IPS-15b (cell line): ENCODE measurements at regions not wholly inside any gene's neighbourhood (a gene's known extent, or its start where the extent isn't known, plus 50 kb on each side); places are given as distances from the start of the nearest gene placed in this dataset.
"Not testable (repeated sequence)": the region's sequence is repeated elsewhere in the genome, so short reads cannot be mapped to it uniquely, and the experiment has no call there.

Experiments used
- H3K27me3 ChIP-seq: one replicate; pipeline ENCODE4 v1.6.1; 2013; ENCODE audit warnings: low read length; ENCODE audit not compliant: control insufficient read depth, insufficient read depth
- H3K36me3 ChIP-seq: one replicate; pipeline ENCODE4 v1.6.1; 2013; ENCODE audit warnings: low read length; ENCODE audit not compliant: control insufficient read depth, insufficient read depth
- H3K4me1 ChIP-seq: one replicate; pipeline ENCODE4 v1.6.1; 2013; ENCODE audit warnings: mild to moderate bottlenecking, low read length; ENCODE audit not compliant: control insufficient read depth, insufficient read depth
- H3K4me3 ChIP-seq: one replicate; pipeline ENCODE4 v1.5.1; 2013; ENCODE audit warnings: low read depth, low read length
- H3K9ac ChIP-seq: one replicate; pipeline ENCODE4 v1.6.1; 2013; ENCODE audit warnings: low read depth, mild to moderate bottlenecking, low read length
- H3K9me3 ChIP-seq: one replicate; pipeline ENCODE4 v1.6.1; 2013; ENCODE audit warnings: mild to moderate bottlenecking, low read length; ENCODE audit not compliant: control insufficient read depth, insufficient read depth

DNA sequence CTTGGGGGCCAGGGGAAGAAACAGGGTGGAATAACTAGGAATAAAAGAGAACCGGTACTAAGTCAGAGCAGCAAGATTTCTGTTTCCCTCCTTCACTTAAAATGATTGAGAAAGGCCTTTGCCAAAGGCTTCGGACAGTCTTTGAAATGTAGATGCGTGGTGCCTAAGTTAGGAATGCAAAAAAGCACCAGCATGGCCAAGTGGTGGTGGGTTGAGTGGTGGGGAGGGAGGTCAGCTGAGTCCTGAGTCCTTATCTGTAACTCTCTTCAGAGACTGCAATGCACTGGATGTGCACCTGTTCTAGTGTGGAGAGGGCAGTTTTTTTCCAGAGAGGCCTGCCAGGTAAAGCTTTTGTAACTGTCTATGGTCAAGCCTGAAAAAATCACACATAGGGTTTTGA, 919.9 kb downstream of the FSCB start:
- H3K4me1 ChIP-seq: peaks cover 3% of the 10 kb centered on the region
- no peak overlapping the region for H3K4me3 ChIP-seq
- no peak overlapping the region for H3K9ac ChIP-seq
- no peaks in the 10 kb centered on the region for H3K27me3 ChIP-seq
- H3K9me3 ChIP-seq: no peaks in the 10 kb centered on the region
- H3K36me3 ChIP-seq: no peaks in the 10 kb centered on the region

DNA sequence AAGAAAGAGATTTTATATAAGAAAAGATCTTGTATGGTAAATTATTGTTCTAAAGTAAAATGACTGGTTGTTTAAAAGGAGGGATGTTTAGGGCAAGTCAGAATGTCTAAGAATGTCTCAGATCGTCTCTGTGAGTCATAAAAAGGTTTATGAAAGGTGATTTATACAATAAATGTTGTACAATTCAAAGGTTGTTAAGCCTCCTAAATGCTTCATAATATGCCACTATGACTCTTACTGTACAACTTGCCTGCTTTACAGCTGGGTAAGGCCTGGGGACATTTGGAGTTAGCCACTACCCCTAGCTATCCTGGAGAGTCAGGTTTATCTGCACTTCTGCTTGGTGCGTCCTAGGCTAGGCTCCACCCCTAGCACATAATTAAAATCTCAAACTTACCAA, 927.4 kb downstream of the FSCB start:
- no peaks in the 10 kb centered on the region for H3K4me1 ChIP-seq
- H3K4me3 ChIP-seq: no peak overlapping the region
- no peaks in the 10 kb centered on the region for H3K27me3 ChIP-seq
- H3K9ac ChIP-seq: no peak overlapping the region
- H3K9me3 ChIP-seq: no peaks in the 10 kb centered on the region
- no peaks in the 10 kb centered on the region for H3K36me3 ChIP-seq

DNA sequence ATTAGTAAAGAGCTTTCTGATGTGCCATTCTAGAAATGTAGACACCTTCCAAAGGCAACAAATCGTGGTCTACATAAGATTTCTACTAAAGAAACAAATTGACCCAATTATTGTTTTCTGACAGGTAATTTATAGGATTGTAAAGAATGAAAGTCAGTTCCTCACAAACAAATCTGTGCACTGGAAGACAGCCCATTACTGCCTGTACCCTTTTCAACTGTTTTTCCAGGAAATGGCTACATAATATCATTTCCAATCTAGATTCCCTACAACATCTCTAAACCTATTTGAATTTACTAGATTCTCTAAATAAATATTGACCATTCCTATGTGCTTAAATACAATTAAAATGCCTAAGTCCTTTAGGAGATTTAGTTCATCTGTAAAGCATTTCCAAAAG, 939.1 kb downstream of the FSCB start:
- Histone ChIP-seq H3K9ac (no peak overlapping the region), H3K9me3 (no peaks in the 10 kb centered on the region), H3K36me3 (no peaks in the 10 kb centered on the region), H3K4me1 (no peaks in the 10 kb centered on the region), H3K4me3 (no peak overlapping the region), H3K27me3 (no peaks in the 10 kb centered on the region)

DNA sequence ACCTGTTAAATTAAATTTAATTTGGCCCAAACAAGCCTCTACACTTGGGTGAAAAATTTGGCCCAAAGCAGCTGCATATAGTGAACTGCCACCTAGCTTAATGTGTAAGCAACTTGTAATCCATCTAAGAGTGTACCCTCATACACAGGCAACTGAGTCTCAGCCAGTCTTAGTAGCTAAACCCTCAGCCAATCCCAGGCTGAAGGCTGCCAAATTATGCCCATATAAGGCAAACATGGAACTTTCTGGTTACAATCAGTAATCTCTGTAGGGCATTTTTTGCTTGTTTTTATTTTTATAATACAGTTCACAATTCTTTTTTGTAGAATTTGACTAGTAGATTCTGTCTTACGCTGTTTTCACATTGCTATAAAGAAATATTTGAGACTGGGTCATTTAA, 958.7 kb downstream of the FSCB start:
- Histone ChIP-seq H3K4me1 (no peaks in the 10 kb centered on the region), H3K4me3 (no peak overlapping the region), H3K9me3 (no peaks in the 10 kb centered on the region), H3K27me3 (no peaks in the 10 kb centered on the region), H3K9ac (no peak overlapping the region), H3K36me3 (no peaks in the 10 kb centered on the region)

DNA sequence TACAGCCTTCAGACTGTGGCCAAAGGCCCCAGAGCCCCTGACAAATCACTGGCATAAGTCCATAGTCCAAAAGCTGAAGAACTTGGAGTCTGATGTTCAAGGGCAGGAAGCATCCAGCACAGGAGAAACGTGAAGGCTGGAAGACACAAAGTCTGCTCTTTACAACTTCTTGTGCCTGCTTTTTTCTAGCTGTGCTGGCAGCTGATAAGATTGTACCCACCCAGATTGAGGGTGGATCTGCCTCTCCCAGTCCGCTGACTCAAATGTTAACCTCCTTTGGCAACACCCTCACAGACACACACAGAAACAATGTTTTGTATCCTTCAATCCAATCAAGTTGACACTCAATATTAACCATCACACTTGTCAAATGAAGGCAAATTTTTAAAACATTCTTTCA, 959.5 kb downstream of the FSCB start:
- not testable (repeated sequence) for H3K9ac ChIP-seq, H3K27me3 ChIP-seq, H3K9me3 ChIP-seq, H3K4me1 ChIP-seq, H3K36me3 ChIP-seq, H3K4me3 ChIP-seq

DNA sequence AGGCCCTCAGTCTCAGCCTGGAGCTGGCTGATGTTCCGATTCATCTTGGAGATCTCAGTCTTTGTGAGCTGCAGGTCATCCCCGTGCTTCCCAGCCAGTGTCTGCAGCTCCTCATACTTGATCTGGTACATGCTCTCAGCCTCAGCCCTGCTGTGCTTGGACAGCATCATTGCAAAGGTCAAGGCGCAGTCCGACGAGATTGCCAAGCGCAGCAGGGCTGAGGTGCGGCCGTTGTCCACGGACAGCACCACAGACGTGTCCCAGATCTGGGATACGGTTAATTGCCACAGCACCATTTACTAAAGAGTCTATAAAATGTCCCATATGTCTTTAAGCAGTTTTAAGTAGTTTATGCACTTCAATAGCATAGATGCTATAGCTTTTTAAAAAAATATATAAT, 965.7 kb downstream of the FSCB start:
- no peak overlapping the region for H3K9ac ChIP-seq
- no peaks in the 10 kb centered on the region for H3K36me3 ChIP-seq
- H3K27me3 ChIP-seq: no peaks in the 10 kb centered on the region
- no peak overlapping the region for H3K4me3 ChIP-seq
- peaks cover 2% of the 10 kb centered on the region for H3K4me1 ChIP-seq
- H3K9me3 ChIP-seq: no peaks in the 10 kb centered on the region

DNA sequence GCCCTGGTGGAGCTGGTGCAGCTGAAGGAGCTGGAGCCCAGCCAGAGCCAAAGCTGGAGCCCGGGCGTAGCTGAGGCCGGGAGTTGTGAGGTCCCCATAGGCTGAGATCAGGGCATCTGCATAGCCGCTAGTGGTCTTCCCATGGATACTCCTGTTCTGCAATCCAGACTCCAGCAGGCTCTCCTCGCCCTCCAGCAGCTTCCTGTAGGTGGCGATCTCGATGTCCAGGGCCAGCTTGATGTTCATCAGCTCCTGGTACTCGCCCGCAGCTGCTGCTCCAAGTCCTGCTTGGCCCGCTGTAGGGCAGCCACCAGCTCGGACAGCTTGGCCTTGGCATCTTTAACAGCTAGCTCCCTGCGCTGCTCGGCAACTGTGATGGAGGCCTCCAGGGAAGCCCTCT, 966.1 kb downstream of the FSCB start:
- Histone ChIP-seq H3K4me1 (peaks cover 2% of the 10 kb centered on the region), H3K27me3 (no peaks in the 10 kb centered on the region), H3K9me3 (no peaks in the 10 kb centered on the region), H3K4me3 (no peak overlapping the region), H3K36me3 (no peaks in the 10 kb centered on the region), H3K9ac (no peak overlapping the region)

DNA sequence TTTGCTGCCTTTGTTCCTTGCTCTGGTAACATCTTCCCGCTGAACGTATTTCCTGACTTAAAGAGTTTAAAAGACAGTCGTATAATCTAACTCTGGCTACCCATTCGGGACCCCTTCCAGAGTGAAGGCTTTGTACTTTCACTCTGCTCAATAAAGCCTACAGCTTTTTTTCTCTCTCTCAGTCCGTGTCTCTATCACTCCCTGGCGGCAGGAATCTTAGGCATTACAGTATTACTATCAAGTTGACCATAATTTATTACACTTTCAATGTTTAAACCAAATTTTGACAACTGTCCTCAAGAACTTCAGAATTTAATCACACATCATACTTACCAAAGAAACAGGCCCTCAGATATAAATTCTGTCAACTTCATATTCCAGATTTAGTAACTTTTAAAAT, 967.9 kb downstream of the FSCB start:
- H3K4me3 ChIP-seq: no peak overlapping the region
- no peak overlapping the region for H3K9ac ChIP-seq
- no peaks in the 10 kb centered on the region for H3K9me3 ChIP-seq
- no peaks in the 10 kb centered on the region for H3K36me3 ChIP-seq
- H3K4me1 ChIP-seq: peaks cover 2% of the 10 kb centered on the region
- H3K27me3 ChIP-seq: no peaks in the 10 kb centered on the region

DNA sequence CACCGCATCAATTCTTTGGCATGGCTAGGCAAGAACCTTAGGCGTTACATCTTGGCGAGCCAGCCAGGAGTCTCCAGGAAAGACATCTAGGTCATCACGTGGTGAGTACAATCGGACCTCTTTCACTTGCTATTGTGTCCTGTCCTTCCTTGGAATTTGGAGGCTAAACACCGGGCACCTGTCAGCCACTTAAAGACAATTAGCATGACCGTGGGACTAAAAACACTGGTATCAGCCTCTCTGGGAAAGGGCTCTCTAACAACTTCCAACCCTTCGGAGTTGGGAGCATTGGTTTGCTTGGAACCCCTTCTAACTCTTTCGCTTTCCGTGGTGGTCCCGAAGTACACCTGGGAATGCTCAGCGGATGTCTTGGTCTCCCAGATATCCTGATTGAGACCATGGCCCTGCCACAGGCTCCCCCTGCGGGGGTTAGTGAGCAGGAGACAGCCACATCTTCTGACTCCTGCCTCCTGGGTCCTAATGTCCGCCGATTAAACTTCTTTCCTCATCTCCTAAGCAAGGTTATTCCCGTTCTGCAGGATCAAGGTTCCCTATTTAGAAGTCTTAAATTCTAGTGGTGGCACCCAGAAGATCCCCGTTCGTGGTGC, 971.7 kb downstream of the FSCB start:
- H3K4me1 ChIP-seq: peaks cover 2% of the 10 kb centered on the region
- no peak overlapping the region for H3K4me3 ChIP-seq
- H3K9me3 ChIP-seq: no peaks in the 10 kb centered on the region
- H3K9ac ChIP-seq: no peak overlapping the region
- H3K27me3 ChIP-seq: no peaks in the 10 kb centered on the region
- H3K36me3 ChIP-seq: no peaks in the 10 kb centered on the region

DNA sequence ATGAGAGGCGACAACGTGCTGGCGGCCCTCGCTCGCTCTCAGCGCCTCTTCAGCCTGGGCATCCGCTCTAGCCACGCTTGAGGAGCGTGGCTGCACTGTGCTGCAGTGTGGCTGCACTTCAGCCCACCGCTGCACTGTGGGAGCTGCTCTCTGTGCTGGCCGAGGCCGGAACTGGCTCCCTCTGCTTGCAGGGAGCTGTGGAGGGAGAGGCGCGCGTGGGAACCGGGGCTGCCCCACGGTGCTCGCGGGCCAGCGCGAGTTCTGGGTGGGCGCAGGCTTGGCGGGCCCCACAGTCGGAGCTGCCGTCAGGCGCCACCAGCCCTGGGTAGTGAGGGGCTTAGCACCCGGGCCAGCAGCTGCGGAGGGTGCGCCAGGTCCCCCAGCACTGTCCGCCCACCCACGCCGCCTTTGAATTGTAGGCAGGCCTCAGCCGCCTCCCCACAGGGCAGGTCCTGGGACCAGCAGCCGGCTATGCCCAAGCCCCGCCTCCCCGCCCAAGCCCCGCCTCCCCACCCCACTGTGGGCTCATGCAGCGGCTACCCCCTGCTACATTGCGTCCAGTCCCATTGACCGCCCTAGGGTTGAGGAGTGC, 974.2 kb downstream of the FSCB start:
- Histone ChIP-seq H3K4me1 (no peaks in the 10 kb centered on the region), H3K9ac (no peak overlapping the region), H3K27me3 (no peaks in the 10 kb centered on the region), H3K4me3 (no peak overlapping the region), H3K36me3 (no peaks in the 10 kb centered on the region), H3K9me3 (no peaks in the 10 kb centered on the region)

DNA sequence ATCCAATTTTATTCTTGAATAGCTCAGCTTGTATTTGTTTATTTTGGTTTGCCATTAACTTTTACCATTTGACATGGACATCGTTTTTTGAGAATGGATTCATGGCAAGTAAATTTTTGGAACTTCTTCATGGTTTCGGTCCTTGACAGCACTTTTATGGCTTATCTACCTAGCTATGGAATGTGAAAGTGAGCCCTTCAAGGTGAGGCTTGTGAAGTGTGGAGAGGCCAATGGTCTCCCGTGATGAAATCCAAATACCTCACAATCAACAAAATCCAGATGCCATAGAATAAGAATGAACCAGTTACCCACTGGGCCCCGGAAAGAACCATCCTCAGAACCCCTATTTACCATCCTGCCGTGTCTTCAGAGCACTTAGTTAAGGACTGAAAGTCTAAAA, 978.8 kb downstream of the FSCB start:
- Histone ChIP-seq H3K9ac (no peak overlapping the region), H3K36me3 (no peaks in the 10 kb centered on the region), H3K9me3 (no peaks in the 10 kb centered on the region), H3K4me3 (no peak overlapping the region), H3K27me3 (no peaks in the 10 kb centered on the region), H3K4me1 (no peaks in the 10 kb centered on the region)

DNA sequence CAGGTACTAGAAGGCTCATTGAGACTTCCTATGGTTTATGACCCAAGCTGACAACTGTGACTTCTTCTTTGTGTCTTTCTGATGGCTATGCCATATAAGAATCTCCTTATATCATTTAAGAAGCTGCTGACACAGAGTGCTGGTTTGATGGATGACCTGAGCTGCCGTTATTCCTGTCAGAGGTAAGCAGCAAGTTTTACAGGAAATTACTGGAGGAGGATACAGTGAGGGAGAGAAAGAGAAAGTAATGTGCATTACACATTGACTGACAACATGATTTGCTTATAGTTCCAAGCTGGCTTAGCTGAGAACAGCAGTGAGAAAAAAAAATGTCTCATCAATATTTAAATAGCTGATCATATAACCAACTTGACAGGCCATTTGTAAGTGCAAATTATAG, 981.4 kb downstream of the FSCB start:
- Histone ChIP-seq H3K4me3 (no peak overlapping the region), H3K4me1 (no peaks in the 10 kb centered on the region), H3K36me3 (no peaks in the 10 kb centered on the region), H3K9me3 (no peaks in the 10 kb centered on the region), H3K27me3 (no peaks in the 10 kb centered on the region), H3K9ac (no peak overlapping the region)
